ENCODE measurements at regions not wholly inside any gene's neighbourhood (a gene's known extent, or its start where the extent isn't known, plus 50 kb on each side); places are given as distances from the start of the nearest gene placed in this dataset.

DNA sequence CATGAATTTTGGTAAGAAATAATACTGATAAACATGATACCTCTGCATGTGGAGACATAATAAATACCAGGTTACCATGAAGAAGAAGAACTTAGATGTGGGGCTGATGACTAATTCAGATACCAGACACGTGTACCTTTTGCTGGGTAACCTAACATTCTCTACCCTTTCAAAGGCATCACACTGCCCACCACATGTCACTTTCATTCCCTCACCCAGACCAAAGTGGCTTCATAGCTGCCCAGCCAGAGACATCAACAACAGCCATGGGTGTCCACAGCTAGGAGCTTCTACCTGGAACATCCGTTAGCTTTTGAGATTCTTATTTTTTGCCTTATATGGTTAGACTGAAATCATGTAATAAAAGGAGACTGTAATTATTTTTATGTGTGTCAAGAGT, 396.8 kb downstream of the MED10 start:
- Histone ChIP-seq H3K9me3 (no peaks in the 10 kb centered on the region), H3K36me3 (no peaks in the 10 kb centered on the region), H3K4me3 (no peak overlapping the region), H3K4me1 (no peaks in the 10 kb centered on the region), H3K27ac (no peak overlapping the region), H3K27me3 (no peaks in the 10 kb centered on the region)
- intact Hi-C loops (cut with DNase I; ENCODE audit: low total_unique reads): no loop called here
- DNase-seq: no peak
- 74 to 77% methylated on average over 2 of the region's 2 CpGs for WGBS, 2 donors (ENCODE audit: low coverage in 1 of 2)
- no peak for TF ChIP-seq CTCF (IDR thresholded peaks at IDR 0.05)
- TF ChIP-seq POLR2A (IDR thresholded peaks at IDR 0.05): no peak
- no peak for TF ChIP-seq POLR2AphosphoS5 (IDR thresholded peaks at IDR 0.05)
- no peak for TF ChIP-seq EP300 (IDR thresholded peaks at IDR 0.05; ENCODE audit: low read depth)
- in situ Hi-C loops (cut with MboI; ENCODE audit: low pct_ligation_motif_present in 1 of 4, low pct_unique_long_range_greater_than_20kb in 1 of 4, low sequenced_read_pairs in 3 of 4): no loop called here

GRCh38 chr5:5980538-5980895, 397.8 kb downstream of the MED10 start:
- in situ Hi-C loops (cut with MboI; ENCODE audit: low pct_ligation_motif_present in 1 of 4, low pct_unique_long_range_greater_than_20kb in 1 of 4, low sequenced_read_pairs in 3 of 4): no loop called here
- Histone ChIP-seq H3K27me3 (no peaks in the 10 kb centered on the region), H3K27ac (no peak overlapping the region), H3K4me3 (no peak overlapping the region), H3K36me3 (no peaks in the 10 kb centered on the region), H3K4me1 (no peaks in the 10 kb centered on the region), H3K9me3 (no peaks in the 10 kb centered on the region)
- no peak for DNase-seq
- intact Hi-C loops (cut with DNase I; ENCODE audit: low total_unique reads): no loop called here
- 57 to 70% methylated on average over 2 to 4 of the region's 4 CpGs for WGBS, 2 donors (ENCODE audit: low coverage in 1 of 2)
- no peak for TF ChIP-seq POLR2A (IDR thresholded peaks at IDR 0.05)
- TF ChIP-seq EP300 (IDR thresholded peaks at IDR 0.05; ENCODE audit: low read depth): no peak
- no peak for TF ChIP-seq CTCF (IDR thresholded peaks at IDR 0.05)
- TF ChIP-seq POLR2AphosphoS5 (IDR thresholded peaks at IDR 0.05): no peak

DNA sequence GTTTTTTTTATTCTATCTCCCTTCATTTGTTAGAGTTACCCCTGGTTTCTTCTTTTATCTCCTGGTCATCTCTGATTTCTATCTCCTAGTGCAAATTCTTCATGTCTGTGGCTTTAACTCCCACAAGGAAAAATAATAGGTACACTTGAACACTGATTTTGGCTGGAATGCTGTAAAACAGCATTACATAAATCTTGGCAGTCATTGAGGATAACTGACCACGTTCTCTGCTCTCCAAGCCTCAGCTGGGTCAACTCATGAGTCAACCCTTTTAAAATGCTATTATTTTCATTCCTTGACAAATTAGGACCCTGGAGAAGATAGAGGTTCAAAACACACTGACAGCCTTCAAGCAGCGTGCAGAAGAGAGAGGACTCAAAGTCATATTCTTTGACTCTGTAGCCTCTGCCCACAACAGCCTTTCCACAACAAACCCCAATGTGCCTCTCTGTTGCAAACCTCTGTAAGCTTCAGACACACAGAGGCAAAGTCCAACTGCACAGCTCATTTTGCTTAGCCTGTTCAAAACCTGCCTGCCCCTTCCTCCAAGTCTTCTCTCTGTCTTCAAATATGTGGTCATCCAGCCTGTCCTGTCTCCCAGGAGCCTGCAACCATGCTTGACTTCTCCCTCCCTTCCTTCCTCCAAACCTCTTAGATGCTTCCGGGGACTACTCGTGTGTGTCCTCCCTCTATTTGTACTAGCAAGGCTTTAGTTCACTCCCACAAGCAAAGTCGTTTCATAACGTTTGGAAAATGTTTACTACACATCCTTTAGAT, 398.4 kb downstream of the MED10 start:
- in situ Hi-C loops (cut with MboI; ENCODE audit: low pct_ligation_motif_present in 1 of 4, low pct_unique_long_range_greater_than_20kb in 1 of 4, low sequenced_read_pairs in 3 of 4) (no loop called here), intact Hi-C loops (cut with DNase I; ENCODE audit: low total_unique reads) (no loop called here)
- TF ChIP-seq CTCF (IDR thresholded peaks at IDR 0.05) (no peak), EP300 (IDR thresholded peaks at IDR 0.05; ENCODE audit: low read depth) (no peak), POLR2AphosphoS5 (IDR thresholded peaks at IDR 0.05) (no peak), POLR2A (IDR thresholded peaks at IDR 0.05) (no peak)
- no peaks in the 10 kb centered on the region for H3K36me3 ChIP-seq
- no peak overlapping the region for H3K27ac ChIP-seq
- H3K27me3 ChIP-seq: no peaks in the 10 kb centered on the region
- no peaks in the 10 kb centered on the region for H3K9me3 ChIP-seq
- no peak overlapping the region for H3K4me3 ChIP-seq
- 40 to 45% methylated on average over 6 of the region's 6 CpGs for WGBS, 2 donors (ENCODE audit: low coverage in 1 of 2)
- DNase-seq: no peak
- H3K4me1 ChIP-seq: no peaks in the 10 kb centered on the region

GRCh38 chr5:5979377-5979760, 399.0 kb downstream of the MED10 start:
- intact Hi-C loops (cut with DNase I; ENCODE audit: low total_unique reads) (no loop called here), in situ Hi-C loops (cut with MboI; ENCODE audit: low pct_ligation_motif_present in 1 of 4, low pct_unique_long_range_greater_than_20kb in 1 of 4, low sequenced_read_pairs in 3 of 4) (no loop called here)
- no peak for TF ChIP-seq CTCF (IDR thresholded peaks at IDR 0.05)
- Histone ChIP-seq H3K27me3 (no peaks in the 10 kb centered on the region), H3K9me3 (no peaks in the 10 kb centered on the region), H3K4me1 (no peaks in the 10 kb centered on the region), H3K27ac (no peak overlapping the region), H3K4me3 (no peak overlapping the region), H3K36me3 (no peaks in the 10 kb centered on the region)
- 40 to 68% methylated on average over 1 to 3 of the region's 3 CpGs for WGBS, 2 donors (ENCODE audit: low coverage in 1 of 2)
- DNase-seq: no peak

Data from transverse colon (tissue), 4 donors.